Right renal pelvis (tissue), 4 donors: ENCODE measurements at regions not wholly inside any gene's neighbourhood (a gene's known extent, or its start where the extent isn't known, plus 50 kb on each side); places are given as distances from the start of the nearest gene placed in this dataset.
A peak's percentile ranks its signal among the peaks of the same experiment; 100 is the strongest.
"Not testable (repeated sequence)": the region's sequence is repeated elsewhere in the genome, so short reads cannot be mapped to it uniquely, and the experiment has no call there.

ENCODE experiments used
- DNase-seq, 4 donors: peaks; one replicate each; pipeline ENCODE4 v3.0.0-alpha.2; 2013; ENCODE audit warnings: low read depth in 4 of 4, low spot score in 3 of 4, missing footprints in 1 of 4

DNA sequence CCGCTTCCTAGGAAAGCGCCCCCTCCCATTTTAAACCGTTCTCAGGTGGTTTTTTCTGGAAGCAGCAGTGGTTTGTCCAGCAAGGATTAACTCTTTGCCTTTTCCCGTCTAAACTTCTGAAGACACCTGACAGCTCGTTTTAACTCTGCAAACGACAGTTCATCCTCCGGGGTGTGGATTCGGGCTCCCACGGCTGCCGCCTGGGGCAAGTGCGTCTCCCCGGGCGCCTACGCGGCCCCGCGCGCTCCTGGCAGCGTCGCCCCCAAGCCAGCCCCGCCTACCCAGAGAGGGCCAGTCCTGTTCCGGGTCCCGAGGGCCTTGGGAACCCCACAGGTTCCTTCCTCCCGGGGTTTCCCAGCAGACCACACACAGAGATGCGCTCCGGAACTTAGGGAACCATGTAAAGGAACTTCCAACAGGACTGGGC lies 54.4 kb downstream of the PRR18 start:
- no peak for DNase-seq

DNA sequence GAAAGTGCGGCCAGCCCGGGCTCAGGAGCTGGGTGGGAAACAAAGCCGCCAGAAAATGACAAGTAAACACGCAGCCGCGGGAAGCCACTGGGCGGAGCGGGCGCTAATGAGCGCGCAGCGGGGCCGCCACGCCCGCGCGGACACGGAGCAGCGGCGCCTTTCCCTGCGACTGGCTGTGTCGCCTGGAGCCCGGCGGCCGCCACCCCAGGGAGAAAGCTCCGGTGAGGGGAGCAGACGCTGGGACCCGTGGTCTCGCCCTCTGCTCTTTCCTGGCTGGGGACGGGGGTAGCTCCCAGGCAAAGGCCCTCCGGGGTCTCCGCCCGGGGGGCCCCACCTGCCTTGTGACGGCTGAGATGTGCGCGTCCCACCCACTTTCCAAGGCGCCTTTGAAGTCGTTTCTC lies 54.9 kb downstream of the PRR18 start:
- peak in 1 of 4 donors; percentile 16 for DNase-seq

DNA sequence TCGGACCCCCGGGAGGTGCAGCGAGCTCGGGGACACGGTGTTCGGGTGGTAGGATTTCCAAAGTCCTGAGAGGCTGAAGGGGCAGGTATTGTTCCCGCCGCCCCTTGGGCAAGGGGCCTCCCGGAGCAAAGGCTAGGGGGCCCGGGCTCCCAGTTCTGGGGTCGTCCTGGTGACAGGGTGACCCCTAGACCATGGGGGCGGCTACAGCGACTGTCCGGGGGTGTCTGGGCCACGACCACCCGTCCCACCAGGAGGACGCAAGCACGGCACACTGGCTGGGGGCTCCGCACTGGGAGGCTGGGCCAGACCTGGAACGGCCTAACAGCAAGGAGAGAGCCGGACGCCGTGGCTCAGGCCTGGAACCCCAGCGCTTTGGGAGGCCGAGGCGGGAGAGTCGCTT lies 55.6 kb downstream of the PRR18 start:
- DNase-seq: no peak

DNA sequence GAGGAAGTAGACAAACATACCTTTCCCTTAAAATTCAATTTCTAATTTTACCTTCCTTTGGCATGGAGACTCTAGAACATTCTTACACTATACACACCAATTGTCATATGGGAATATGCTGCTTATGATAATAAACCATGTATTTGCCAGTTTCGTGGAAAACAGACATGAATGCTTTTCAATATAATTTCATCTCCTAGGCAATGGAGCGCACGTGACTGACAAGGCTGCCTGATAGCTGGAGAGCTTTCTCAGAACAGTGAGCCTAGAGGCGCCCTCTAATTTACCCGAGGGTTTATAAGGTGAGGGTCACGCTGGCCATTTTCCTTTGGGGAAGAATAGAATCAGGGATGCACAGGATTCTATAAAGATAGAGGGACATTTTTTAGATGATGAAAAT lies 56.5 kb downstream of the PRR18 start:
- no peak for DNase-seq

DNA sequence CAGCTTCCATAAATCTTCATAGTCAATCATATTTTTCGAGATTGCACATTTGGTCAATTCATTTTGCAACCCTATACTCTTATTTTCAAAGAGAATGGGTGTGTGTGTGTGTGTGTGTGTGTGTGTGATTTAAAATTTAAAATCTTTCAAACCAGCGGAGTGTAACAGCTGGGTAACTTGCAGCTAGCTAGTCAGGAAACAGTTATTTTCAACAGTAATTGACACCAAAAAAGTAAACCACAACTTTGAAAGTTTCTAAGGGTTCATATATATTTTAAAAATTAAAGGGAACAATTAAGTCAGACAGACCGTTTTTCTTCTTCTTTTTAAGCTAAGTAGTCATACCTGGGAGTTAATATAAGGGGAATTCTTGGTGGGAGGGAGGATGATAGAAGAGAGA lies 57.0 kb downstream of the PRR18 start:
- DNase-seq: no peak

DNA sequence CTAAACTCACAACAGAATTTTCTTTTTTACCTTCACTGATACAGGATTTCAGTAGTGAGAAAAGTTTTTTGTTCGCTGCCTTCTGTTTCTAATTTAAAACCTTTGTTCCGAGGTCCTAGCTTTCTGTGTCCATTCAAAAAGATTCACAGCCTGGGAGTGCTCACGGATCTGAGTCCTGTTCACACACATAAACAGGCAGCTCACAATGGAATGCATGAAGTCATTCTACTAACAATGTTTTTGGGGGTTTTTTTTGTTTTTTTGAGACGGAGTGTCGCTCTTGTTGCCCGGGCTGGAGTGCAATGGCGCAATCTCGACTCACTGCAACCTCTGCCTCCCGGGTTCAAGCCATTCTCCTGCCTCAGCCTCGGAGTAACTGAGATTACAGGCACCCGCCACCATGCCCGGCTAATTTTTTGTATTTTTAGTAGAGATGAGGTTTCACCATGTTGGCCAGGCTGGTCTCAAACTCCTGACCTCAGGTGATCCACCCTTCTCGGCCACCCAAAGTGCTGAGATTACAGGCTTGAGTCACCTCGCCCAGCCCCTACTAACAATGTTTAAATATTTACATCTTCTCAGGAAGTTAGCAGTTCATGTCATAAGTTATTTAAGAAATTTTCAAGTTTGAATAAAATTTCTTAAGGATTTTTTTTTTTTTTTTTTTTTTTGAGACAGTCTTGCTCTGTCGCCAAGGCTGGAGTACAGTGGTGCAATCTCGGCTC lies 59.0 kb downstream of the PRR18 start:
- not testable (repeated sequence) for DNase-seq

DNA sequence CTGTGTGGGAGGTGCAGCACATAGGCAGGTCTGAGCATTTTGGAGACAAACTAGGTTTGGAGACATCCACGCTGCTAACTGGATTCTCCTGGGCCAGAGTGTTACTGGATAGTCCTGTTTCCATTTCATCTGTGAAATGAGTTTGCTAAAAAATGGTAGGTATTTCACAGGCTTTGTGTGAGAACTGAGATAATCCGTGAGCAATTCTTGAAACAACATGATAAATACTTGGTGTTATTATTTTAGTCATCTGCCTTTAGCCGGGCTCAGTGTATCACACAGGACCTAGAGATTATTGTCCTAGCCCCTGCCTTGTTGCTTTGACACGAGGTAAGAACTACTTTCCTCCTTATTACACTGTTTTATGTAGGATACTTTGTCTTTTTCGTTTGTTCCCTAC lies 63.0 kb downstream of the PRR18 start:
- no peak for DNase-seq

DNA sequence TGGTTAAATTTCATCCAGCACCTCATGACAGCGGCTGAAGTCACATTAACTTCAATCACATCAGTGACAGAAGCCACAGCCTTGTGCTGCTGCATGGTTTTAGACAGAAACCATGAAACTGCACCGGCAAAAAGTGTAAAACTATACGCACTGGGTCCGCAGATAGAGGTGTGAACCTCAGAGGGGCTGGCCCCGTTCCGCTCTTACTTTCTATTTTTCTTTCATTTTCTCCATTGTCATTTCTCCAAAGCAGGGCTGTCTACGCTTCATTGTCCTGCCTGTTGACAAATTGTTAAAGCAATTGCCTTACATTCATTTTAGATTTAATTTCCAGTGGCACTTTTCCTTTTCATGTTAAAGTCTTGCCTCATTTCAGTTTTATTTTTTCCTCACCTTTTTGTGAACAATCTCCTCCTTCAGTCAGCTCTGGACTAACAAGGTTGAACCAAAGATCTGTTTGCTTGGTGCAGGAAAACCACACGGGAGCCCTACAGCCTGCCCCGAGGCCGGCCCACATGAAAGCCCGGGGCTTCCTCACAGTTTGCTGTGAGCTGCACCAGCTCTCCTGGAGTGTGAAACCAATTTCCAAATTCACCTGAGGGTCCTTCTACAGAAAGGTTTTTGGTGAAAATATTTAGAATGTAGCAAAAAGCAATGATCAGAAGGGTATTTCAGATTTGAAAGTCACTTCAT lies 63.7 kb downstream of the PRR18 start:
- DNase-seq: no peak

DNA sequence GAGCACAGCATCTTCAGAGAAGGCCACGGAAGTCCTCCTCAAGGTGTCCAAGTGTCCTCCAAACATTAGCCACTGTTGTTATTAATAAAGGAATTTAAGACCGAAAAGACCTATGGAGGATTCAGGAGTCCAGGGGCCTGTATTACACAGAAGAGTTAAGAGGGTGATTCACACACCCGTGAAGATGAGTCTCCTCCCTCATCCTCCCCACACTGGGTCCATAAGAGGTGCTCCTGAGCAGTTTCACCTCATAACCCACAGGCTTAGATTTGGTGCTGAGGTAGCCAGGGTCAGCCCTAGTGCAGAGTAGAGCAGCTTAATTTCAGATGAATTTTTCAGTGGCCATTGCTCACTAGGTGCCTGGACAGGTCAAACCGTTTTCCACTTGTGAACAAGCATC lies 65.3 kb downstream of the PRR18 start:
- no peak for DNase-seq

DNA sequence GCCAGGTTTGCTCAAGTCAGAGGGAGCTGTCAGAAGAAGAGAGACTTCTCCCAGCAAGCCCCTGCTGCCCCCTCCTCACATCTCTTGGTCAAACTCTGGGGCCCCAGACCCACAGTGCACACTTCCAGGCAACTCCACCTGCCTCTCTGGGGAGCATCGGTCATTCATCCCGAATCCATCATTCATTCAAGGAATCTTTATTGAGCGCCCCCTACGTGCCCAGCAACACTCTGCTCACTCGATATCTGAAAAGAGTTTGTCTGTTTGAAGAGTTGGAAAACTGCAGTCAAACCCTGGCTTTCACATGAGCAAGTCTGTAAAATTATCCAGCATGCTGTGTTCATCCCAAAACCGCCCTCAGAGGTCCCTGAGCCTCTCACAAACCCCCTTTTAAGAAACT lies 66.2 kb downstream of the PRR18 start:
- DNase-seq: no peak

DNA sequence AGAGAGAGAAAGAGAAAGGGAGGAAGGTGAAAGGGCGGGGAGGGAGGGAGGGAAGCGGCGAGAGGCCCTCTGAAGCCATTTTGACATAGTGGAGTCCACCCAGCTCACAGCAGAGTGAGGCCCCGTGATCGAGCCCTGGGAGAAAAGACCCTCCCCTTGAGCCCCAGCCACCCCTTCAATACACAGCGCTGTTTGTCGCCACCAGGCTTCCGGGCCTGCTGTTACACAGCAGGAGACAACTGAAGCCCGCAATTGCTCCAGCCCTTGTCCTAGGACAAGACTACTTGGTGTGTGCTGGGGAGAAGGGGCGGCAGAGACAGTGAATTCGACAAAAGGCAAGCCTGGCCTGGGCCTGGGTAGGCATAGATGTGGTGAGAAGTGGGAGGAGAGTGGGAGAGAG lies 67.3 kb downstream of the PRR18 start:
- DNase-seq: no peak

DNA sequence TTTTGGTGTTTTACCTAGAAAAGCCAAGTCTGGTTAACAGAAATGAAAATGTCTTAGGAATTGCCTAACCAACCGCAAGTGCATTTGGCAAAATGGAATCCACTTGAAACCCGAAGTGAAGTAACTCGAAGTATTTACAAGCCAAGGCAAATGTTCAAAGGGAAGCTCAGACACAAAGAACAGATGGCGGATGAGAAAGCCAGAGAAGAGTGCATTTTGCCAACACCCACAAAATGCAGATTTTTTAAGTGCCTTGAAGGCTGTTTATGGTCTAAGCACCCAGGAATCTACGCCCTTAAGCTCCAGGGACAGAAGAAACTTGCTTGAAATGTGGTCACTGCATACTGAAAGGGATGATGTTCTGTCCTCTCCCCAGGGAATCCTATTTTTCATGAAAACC lies 70.0 kb upstream of the TBXT start:
- DNase-seq: no peak

DNA sequence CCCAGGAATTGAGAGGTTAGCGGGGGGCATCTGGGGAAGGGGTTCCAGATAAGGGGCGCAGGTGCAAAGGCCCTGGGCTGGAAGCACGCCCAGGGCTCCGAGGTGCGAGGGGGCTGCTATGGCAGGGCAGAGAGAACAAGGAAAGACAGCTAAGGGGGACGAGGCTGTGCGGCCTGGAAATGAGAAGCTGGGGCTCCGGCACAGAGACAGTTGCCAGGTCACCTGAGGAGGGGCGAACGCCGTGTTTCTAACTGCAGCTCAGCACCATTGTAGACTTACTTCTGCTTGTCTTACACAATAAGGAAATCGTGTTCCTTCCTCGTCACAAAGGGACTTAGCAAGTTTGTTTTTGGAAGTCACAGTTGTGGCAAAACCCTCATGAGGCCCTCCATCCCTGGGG lies 68.9 kb upstream of the TBXT start:
- DNase-seq: no peak

DNA sequence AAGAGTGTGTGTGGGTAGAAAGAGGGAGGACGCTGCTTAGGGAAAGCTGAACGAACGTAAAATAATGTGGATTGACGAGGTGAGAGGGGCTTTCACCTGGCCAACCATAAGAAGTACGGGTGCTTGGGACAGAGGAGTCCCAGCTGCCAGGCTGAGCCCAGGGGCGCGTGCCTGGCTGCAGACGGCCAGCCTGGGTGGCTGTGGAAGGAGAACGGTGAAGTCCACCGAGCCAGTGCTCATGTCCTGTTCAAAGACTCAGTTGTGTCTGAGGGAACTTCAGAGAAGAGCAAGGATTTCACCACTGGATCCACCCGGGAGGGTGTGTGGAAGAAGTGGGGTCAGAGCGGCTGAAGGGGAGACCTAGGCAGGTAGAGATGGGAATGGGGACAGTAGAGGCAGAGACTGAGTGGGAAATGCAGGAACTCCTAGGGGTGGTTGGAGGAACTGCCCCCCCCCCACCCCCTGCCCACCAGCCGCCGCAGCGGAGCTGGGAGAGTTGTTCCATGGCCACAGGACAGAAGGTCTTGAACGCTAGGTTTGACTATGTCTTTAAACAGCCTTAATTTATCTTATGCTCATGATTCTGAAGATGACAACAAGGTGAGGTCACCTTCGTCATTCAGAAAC lies 68.1 kb upstream of the TBXT start:
- DNase-seq: no peak

DNA sequence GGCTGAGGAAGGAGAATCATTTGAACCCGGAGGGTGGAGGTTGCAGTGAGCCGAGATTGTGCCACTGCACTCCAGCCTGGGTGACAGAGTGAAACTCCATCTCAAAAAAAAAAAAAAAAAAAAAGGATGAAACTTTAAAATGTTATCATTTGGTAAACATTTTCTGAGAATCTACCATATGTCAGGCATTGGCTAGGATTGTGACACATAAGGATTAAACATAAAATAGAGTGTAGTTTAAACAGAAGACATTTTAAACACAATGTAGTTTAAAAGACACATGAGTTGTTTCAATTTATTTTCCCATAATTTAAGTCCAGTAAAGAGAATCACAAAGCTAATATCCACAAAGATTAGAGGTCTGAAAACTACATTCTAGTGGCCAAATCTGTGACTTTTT lies 63.5 kb upstream of the TBXT start:
- not testable (repeated sequence) for DNase-seq

DNA sequence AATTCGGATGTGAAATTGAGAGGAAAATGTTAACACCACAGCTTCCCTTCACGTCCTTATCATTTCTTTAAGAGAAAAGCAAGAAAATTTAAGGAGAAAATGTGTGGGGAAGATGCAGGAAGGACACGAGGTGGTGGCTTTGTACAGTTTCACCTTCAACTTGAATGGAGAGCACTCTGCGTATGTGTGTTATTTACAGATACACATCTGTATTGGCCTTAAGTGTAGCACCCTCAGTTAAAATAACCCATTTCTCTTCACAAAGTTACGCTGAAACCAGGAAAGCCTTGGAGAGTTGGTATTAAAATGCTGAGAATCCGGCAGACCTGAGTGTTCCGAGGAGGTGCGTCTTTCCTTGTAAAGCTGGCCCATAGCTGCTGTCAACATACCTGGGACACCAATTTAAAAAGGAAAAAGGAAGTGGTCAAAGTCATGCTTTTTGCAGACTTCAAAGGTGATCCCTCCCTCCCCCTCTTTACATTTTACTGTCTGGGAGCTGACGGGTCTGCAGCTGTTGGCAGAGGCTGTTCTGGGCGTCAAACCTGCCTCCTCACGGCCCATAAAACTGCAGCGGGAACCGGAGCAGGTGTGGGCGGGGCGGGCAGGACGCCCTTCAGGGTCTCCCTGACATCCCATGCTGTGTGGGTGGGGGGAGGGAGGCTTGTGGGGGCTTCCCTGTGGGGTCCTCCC lies 61.3 kb upstream of the TBXT start:
- DNase-seq: peak in 1 of 4 donors; percentile 8

DNA sequence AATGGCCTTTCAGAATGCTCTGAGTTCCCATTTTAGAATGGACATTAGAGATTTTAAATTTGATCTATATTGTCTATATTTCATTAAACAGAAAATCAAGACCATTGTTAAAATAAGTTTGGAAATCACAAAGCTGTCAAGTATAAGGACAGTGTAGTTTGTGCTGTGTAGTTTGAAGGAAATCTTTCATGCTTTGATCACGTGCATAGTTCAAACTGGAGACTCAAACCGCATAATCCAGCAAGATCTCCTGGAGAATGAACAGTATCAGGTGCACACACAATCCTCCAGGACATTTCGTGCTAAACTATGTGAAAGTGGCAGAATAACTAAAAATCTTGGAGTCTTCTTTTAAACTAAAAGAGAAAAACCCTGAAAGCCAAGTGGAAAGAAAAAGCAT lies 60.8 kb upstream of the TBXT start:
- DNase-seq: no peak

DNA sequence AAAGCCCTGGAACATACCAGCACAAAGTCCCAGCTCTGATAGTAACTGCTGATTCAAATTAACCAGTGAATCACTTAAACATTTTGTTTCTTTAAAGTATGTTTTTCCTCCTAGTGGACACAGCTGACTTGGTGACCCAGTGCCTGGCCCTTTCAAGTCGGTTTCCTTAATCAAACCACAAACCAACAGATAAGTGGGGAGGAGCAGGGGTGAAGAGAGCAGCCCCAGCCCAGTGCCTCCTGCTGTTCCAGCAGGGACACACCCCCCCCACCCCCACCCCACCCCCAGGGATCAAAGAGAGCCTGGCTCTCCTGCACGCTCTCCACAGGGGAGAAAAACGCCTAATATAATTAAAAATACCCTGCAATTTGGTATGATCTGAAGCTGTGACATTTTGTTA lies 55.4 kb upstream of the TBXT start:
- DNase-seq: no peak

DNA sequence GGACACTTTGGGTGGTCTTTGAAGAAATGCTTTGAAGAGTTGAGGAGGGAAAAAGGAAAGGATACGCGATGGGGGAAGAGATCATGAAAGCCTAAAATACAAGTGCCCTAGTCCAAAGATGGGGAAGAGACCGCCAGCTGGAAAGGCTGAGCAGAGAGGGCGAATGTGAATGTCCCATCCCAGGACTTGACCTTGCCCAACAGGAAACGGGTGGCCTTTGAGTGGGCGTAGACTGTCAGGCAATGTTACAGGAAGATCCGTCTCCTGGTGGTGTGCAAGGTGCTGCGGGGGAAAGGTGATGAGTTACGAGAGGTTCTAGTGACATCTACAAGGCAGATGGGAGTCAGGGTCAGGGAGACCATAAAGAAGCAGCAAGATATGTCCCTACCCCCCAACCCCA lies 55.0 kb upstream of the TBXT start:
- DNase-seq: no peak

DNA sequence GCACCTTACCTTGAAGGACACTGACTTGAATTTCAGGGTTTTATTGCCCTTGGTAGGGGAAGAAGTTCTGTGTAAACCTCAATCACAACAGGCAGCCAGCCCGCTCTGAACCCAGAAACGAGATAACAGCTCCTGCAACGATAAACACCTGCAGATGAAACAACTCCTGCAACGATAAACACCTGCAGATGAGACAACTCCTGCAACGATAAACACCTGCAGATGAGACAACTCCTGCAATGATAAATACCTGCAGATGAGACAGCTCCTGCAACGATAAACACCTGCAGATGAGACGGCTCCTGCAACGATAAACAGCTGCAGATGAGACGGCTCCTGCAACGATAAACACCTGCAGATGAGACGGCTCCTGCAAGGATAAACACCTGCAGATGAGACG lies 54.0 kb upstream of the TBXT start:
- DNase-seq: no peak

DNA sequence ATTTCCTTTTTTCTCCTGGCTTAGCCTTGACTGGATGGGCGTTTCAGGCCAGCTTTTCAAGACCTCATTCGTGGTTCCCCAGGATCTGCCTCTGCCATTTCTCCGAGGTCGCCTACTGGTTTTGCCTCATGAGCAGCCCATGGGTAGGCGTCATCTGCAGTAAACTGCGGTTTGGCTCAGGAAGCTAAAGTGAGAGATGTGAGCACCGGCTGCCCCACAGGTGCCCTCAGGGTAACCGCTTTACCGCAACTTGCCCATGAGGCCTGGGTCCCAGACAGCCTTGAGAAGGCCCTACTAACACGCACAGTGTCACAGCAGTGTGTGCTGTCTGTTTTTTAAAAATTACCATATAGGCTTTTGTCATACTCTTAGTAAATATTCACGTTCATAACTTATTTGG lies 53.4 kb upstream of the TBXT start:
- DNase-seq: no peak
